ENCODE measurements at regions not wholly inside any gene's neighbourhood (a gene's known extent, or its start where the extent isn't known, plus 50 kb on each side); places are given as distances from the start of the nearest gene placed in this dataset.

DNA sequence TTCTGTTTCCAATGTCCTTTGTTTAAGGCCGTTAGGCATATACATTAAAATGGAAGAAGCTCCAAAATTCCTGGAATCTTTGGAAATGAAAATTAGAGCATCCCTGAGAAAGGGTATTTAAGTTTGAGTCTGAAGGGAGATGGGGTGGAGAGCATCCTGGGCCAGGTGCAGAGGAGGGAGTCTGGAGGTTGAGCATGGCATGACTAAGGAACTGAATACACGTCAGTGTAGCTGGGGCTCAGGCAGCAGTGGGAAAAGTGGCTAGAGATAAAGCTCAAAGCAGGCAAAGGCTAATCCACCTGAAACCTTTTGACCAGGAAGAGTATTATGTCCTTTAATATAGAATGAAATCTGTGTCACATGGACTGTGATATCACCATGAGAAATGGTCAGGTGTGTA lies 669.0 kb upstream of the RBFOX1 start:
- Histone ChIP-seq H4K20me1 (ENCODE audit: control insufficient read depth, extremely low read depth, insufficient read depth, low read length) (no peaks in the 10 kb centered on the region), H3K9me1 (ENCODE audit: control insufficient read depth, extremely low read depth, insufficient read depth, low read length) (no peaks in the 10 kb centered on the region), H3K4me2 (ENCODE audit: control insufficient read depth, extremely low read depth, insufficient read depth, low read depth, low read length) (no peak overlapping the region), H3K27ac (ENCODE audit: control insufficient read depth, insufficient read depth, low read length) (no peak overlapping the region), H3K9me3 (ENCODE audit: control insufficient read depth, low read depth, low read length) (peaks cover 10% of the 10 kb centered on the region), H3K9ac (ENCODE audit: control insufficient read depth, extremely low read depth, insufficient read depth, low read length) (no peak overlapping the region), H3K79me2 (ENCODE audit: control insufficient read depth, insufficient read depth, low read length) (no peaks in the 10 kb centered on the region), H3K36me3 (ENCODE audit: control insufficient read depth in 2 of 2, extremely low read depth in 1 of 2, insufficient read depth in 2 of 2, low read length in 2 of 2) (no peaks in the 10 kb centered on the region), H3K4me3 (ENCODE audit: control insufficient read depth in 2 of 3, extremely low read depth in 1 of 3, insufficient read depth in 2 of 3, low read depth in 1 of 3, low read length in 3 of 3) (no peak overlapping the region), H3K27me3 (ENCODE audit: control insufficient read depth, extremely low read depth, insufficient read depth, low read length) (no peaks in the 10 kb centered on the region), H2AFZ (ENCODE audit: control insufficient read depth, low read length) (no peak overlapping the region), H3K4me1 (ENCODE audit: control insufficient read depth, extremely low read depth, insufficient read depth, low read length) (no peaks in the 10 kb centered on the region)
- dilution Hi-C loops (cut with MboI; ENCODE audit: extremely low pct_ligation_motif_present, low sequenced_read_pairs) = no loop called here
- no peak for FAIRE-seq
- DNase-seq (ENCODE audit: low read depth, low spot score) = no peak
- TF ChIP-seq EZH2 (IDR thresholded peaks at IDR 0.05; ENCODE audit: low read length) = no peak
- TF ChIP-seq, protein P1, sequence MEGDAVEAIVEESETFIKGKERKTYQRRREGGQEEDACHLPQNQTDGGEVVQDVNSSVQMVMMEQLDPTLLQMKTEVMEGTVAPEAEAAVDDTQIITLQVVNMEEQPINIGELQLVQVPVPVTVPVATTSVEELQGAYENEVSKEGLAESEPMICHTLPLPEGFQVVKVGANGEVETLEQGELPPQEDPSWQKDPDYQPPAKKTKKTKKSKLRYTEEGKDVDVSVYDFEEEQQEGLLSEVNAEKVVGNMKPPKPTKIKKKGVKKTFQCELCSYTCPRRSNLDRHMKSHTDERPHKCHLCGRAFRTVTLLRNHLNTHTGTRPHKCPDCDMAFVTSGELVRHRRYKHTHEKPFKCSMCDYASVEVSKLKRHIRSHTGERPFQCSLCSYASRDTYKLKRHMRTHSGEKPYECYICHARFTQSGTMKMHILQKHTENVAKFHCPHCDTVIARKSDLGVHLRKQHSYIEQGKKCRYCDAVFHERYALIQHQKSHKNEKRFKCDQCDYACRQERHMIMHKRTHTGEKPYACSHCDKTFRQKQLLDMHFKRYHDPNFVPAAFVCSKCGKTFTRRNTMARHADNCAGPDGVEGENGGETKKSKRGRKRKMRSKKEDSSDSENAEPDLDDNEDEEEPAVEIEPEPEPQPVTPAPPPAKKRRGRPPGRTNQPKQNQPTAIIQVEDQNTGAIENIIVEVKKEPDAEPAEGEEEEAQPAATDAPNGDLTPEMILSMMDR (optimal IDR thresholded peaks at IDR 0.05 in 1 of 3, IDR thresholded peaks at IDR 0.05 in 1 of 3, conservative IDR thresholded peaks at IDR 0.05 in 1 of 3; ENCODE audit: extremely low read depth in 1 of 3, insufficient read depth in 2 of 3, low read length in 3 of 3) = no peak

DNA sequence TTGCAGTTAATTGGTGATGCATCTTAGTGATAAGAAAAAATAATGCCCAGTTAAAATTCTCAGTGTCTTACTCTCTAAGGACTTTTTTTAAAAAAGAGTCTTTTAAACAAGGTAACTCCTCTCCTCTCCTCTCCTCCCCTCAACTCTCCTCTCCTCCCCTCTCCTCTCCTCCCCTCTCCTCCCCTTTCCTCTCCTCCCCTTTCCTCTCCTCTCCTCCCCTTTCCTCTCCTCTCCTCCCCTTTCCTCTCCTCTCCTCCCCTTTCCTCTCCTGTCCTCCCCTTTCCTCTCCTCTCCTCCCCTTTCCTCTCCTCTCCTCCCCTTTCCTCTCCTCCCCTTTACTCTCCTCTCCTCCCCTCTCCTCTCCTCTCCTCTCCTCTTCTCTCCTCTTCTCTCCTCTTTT lies 675.9 kb upstream of the RBFOX1 start:
- no peaks in the 10 kb centered on the region for H4K20me1 ChIP-seq (ENCODE audit: control insufficient read depth, extremely low read depth, insufficient read depth, low read length)
- H3K9ac ChIP-seq (ENCODE audit: control insufficient read depth, extremely low read depth, insufficient read depth, low read length) = no peak overlapping the region
- H3K9me1 ChIP-seq (ENCODE audit: control insufficient read depth, extremely low read depth, insufficient read depth, low read length) = no peaks in the 10 kb centered on the region
- H3K4me3 ChIP-seq (ENCODE audit: control insufficient read depth in 2 of 3, extremely low read depth in 1 of 3, insufficient read depth in 2 of 3, low read depth in 1 of 3, low read length in 3 of 3) = no peak overlapping the region
- no peak overlapping the region for H3K27ac ChIP-seq (ENCODE audit: control insufficient read depth, insufficient read depth, low read length)
- no peaks in the 10 kb centered on the region for H3K27me3 ChIP-seq (ENCODE audit: control insufficient read depth, extremely low read depth, insufficient read depth, low read length)
- no peaks in the 10 kb centered on the region for H3K36me3 ChIP-seq (ENCODE audit: control insufficient read depth in 2 of 2, extremely low read depth in 1 of 2, insufficient read depth in 2 of 2, low read length in 2 of 2)
- no peaks in the 10 kb centered on the region for H3K79me2 ChIP-seq (ENCODE audit: control insufficient read depth, insufficient read depth, low read length)
- DNase-seq (ENCODE audit: low read depth, low spot score) = no peak
- dilution Hi-C loops (cut with MboI; ENCODE audit: extremely low pct_ligation_motif_present, low sequenced_read_pairs) = no loop called here
- H2AFZ ChIP-seq (ENCODE audit: control insufficient read depth, low read length) = no peak overlapping the region
- no peak for FAIRE-seq
- H3K4me2 ChIP-seq (ENCODE audit: control insufficient read depth, extremely low read depth, insufficient read depth, low read depth, low read length) = no peak overlapping the region
- TF ChIP-seq, protein P1 (optimal IDR thresholded peaks at IDR 0.05 in 1 of 3, IDR thresholded peaks at IDR 0.05 in 1 of 3, conservative IDR thresholded peaks at IDR 0.05 in 1 of 3; ENCODE audit: extremely low read depth in 1 of 3, insufficient read depth in 2 of 3, low read length in 3 of 3) = no peak
- TF ChIP-seq EZH2 (IDR thresholded peaks at IDR 0.05; ENCODE audit: low read length) = no peak
- H3K9me3 ChIP-seq (ENCODE audit: control insufficient read depth, low read depth, low read length) = peaks cover 6% of the 10 kb centered on the region
- H3K4me1 ChIP-seq (ENCODE audit: control insufficient read depth, extremely low read depth, insufficient read depth, low read length) = no peaks in the 10 kb centered on the region

Data from keratinocyte (primary cell).